K562 (cell line): ENCODE measurements at regions not wholly inside any gene's neighbourhood (a gene's known extent, or its start where the extent isn't known, plus 50 kb on each side); places are given as distances from the start of the nearest gene placed in this dataset.

Source experiments
- ATAC-seq: fragments of 200-7000 bp; cut with Tn5 transposase; 3 replicates; pipeline ENCODE4 v1.9.1; 2020; ENCODE audit warnings: moderate library complexity
- BruUV-seq: library from RNA; stranded (reverse); fragments of 400-500 nt; replicated peaks from 2 replicates; lab custom pipeline; 2021; lab: Mats Ljungman, UMichigan
- CTCF ChIA-PET: fragments of 300-600 bp; formaldehyde crosslinking; extraction: SDS; loops from one replicate; lab custom pipeline; 2021; ENCODE audit warnings: low intra/inter-chr PET ratio; lab: Yijun Ruan, JAX
- POLR2A ChIA-PET: fragments of 300-600, 350-650 bp; sonication (Branson Sonifier 250); formaldehyde crosslinking; extraction: SDS; loops from one replicate; lab custom pipeline; 2021; ENCODE audit warnings: antibody characterized with exemption, inconsistent platforms; lab: Yijun Ruan, JAX
- DNase-seq, 4 experiments: peaks; one replicate each; pipeline versions ENCODE4 v3.0.0 to v3.0.0-alpha.2; 2011 to 2018; ENCODE audit warnings: low spot score in 3 of 4, mixed read lengths in 3 of 4; ENCODE audit errors: extremely low read depth in 1 of 4
- FAIRE-seq: peaks from 2 replicates; lab custom pipeline; 2011; peaks lifted over from hg19 to GRCh38; lab: Jason Lieb, UNC
- H2AFZ ChIP-seq: 2 replicates; pipeline ENCODE4 v1.6.0; 2011; ENCODE audit warnings: low read depth, low read length, control low read depth, inconsistent platforms
- H3K27ac ChIP-seq: fragments of 200-600 bp; 3 replicates; pipeline ENCODE4 v1.8.0; 2011; ENCODE audit warnings: low read depth, mild to moderate bottlenecking, control low read depth, inconsistent platforms, low read length, moderate library complexity, mixed read lengths; ENCODE audit errors: extremely low read depth
- H3K27me3 ChIP-seq, 2 experiments: fragments of 300-600 bp in 1 of 2; 2 replicates in 1 of 2; 3 replicates in 1 of 2; pipeline versions ENCODE4 v1.6.0 to v1.8.0; 2011; ENCODE audit warnings: inconsistent platforms in 2 of 2, low read length in 2 of 2, mild to moderate bottlenecking in 1 of 2, mixed read lengths in 1 of 2, moderate library complexity in 1 of 2; ENCODE audit not compliant: control insufficient read depth in 2 of 2, insufficient read depth in 2 of 2
- H3K36me3 ChIP-seq: fragments of 300-600 bp; 3 replicates; pipeline ENCODE4 v1.8.0; 2011; ENCODE audit warnings: mild to moderate bottlenecking, low read length, inconsistent platforms; ENCODE audit not compliant: control insufficient read depth, insufficient read depth
- H3K4me1 ChIP-seq, 2 experiments: fragments of 200-600 bp in 1 of 2; replicated peaks in 1 of 2; 2 replicates in 1 of 2; 3 replicates in 1 of 2; pipeline versions ENCODE4 v1.5.1 to v1.8.0; 2011; ENCODE audit warnings: inconsistent platforms in 2 of 2, low read length in 2 of 2, mild to moderate bottlenecking in 1 of 2, mixed read lengths in 1 of 2, moderate library complexity in 1 of 2; ENCODE audit not compliant: control insufficient read depth in 2 of 2, insufficient read depth in 2 of 2
- H3K4me2 ChIP-seq: 2 replicates; pipeline ENCODE4 v1.6.1; 2011; ENCODE audit warnings: low read length, control low read depth, inconsistent platforms, mixed read lengths; ENCODE audit not compliant: insufficient read depth
- H3K4me3 ChIP-seq: fragments of 200-600 bp; sonication (generic), shearing (Covaris generic); 2 replicates; pipeline ENCODE4 v1.5.1; 2016; ENCODE audit warnings: control low read depth, inconsistent platforms
- H3K79me2 ChIP-seq: fragments of 200-600 bp; 3 replicates; pipeline ENCODE4 v1.8.0; 2011; ENCODE audit warnings: low read length, inconsistent platforms; ENCODE audit not compliant: control insufficient read depth, insufficient read depth
- H3K9ac ChIP-seq, 2 experiments: 2 replicates each; pipeline versions ENCODE4 v1.6.0 to v1.6.1; 2011; ENCODE audit warnings: low read depth in 2 of 2, low read length in 2 of 2, control low read depth in 1 of 2, inconsistent platforms in 1 of 2, mild to moderate bottlenecking in 1 of 2, mixed read lengths in 1 of 2; ENCODE audit not compliant: insufficient read depth in 1 of 2
- H3K9me1 ChIP-seq: one replicate; pipeline ENCODE4 v1.6.0; 2011; ENCODE audit warnings: inconsistent platforms, mild to moderate bottlenecking, low read length, moderate library complexity; ENCODE audit not compliant: control insufficient read depth, insufficient read depth
- H3K9me3 ChIP-seq: replicated peaks from 2 replicates; pipeline ENCODE4 v1.5.1; 2011; ENCODE audit warnings: low read depth, low read length, inconsistent platforms; ENCODE audit not compliant: control insufficient read depth, insufficient read depth
- H4K20me1 ChIP-seq: replicated peaks from 2 replicates; pipeline ENCODE4 v1.6.1; 2011; ENCODE audit warnings: low read length, inconsistent platforms, mixed read lengths; ENCODE audit not compliant: control insufficient read depth, insufficient read depth
- ILF3 ChIP-seq: fragments of 450-650 bp; IDR thresholded peaks from 2 replicates; pipeline ENCODE4 v1.6.1; 2018; ENCODE audit warnings: antibody characterized with exemption, mild to moderate bottlenecking, moderate library complexity, borderline replicate concordance
- PML ChIP-seq: IDR thresholded peaks from 2 replicates; pipeline ENCODE4 v1.6.1; 2012; ENCODE audit warnings: low read length, inconsistent platforms
- RCOR1 ChIP-seq, 2 experiments: IDR thresholded peaks; 2 replicates each; pipeline ENCODE4 v1.6.1; 2012; ENCODE audit warnings: low read depth in 2 of 2, low read length in 2 of 2, borderline replicate concordance in 1 of 2, improper control_type of control experiment in 1 of 2
- SIN3A ChIP-seq, 2 experiments: fragments of 150-350 bp in 1 of 2; IDR thresholded peaks; 2 replicates each; pipeline ENCODE4 v1.6.1; 2011 to 2016; ENCODE audit warnings: borderline replicate concordance in 2 of 2, low read depth in 2 of 2, low read length in 2 of 2, mild to moderate bottlenecking in 2 of 2, moderate library complexity in 2 of 2; ENCODE audit not compliant: control insufficient read depth in 1 of 2
- SMC3 ChIP-seq: conservative IDR thresholded peaks from 2 replicates; pipeline ENCODE4 v1.6.1; 2011; ENCODE audit warnings: low read depth, low read length, improper control_type of control experiment; ENCODE audit not compliant: insufficient read depth
- SNIP1 ChIP-seq: fragments of 450-650 bp; IDR thresholded peaks from 2 replicates; pipeline ENCODE4 v1.7.1; 2017; ENCODE audit warnings: low read depth, mild to moderate bottlenecking
- TAF1 ChIP-seq: IDR thresholded peaks from 2 replicates; pipeline ENCODE4 v1.6.1; 2011; ENCODE audit warnings: mild to moderate bottlenecking, low read length, moderate library complexity; ENCODE audit not compliant: insufficient read depth, control insufficient read depth, severe bottlenecking; ENCODE audit errors: extremely low read depth
- TAF15 ChIP-seq: fragments of 200-400 bp; formaldehyde crosslinking; IDR thresholded peaks from 2 replicates; pipeline ENCODE4 v1.6.1; 2017; ENCODE audit warnings: mild to moderate bottlenecking, low read depth, low read length, moderate library complexity
- WGBS: fragments of 100-300 bp; shearing (Covaris generic); methylation state at CpG from one replicate; pipeline ENCODE4 v1.1.6; 2016; ENCODE audit warnings: low coverage, mixed read lengths; ENCODE audit not compliant: insufficient coverage; ENCODE audit errors: missing lambda C conversion rate; 5-methylcytosine and 5-hydroxymethylcytosine counted together
- in situ Hi-C: fragments of 300-500 bp; cut with MboI; formaldehyde crosslinking; loops from 4 replicates; pipeline ENCODE4 v1.15.0; 2018; ENCODE audit warnings: inconsistent platforms, mixed read lengths
- intact Hi-C: fragments of 100-400 bp; cut with micrococcal nuclease; formaldehyde crosslinking; loops from 2 replicates; pipeline ENCODE4 v1.14.2; 2022
- TF ChIP-seq, protein P1 (sequence below): fragments of 250-450 bp; sonication (Bioruptor Pico); IDR thresholded peaks from 2 replicates; pipeline ENCODE4 v1.5.0; 2021; ENCODE audit warnings: mild to moderate bottlenecking, moderate library complexity
- TF ChIP-seq, protein P2 (sequence below): fragments of 250-450 bp; sonication (Bioruptor Pico); IDR thresholded peaks from 2 replicates; pipeline ENCODE4 v1.8.0; 2022; ENCODE audit warnings: moderate library complexity, mild to moderate bottlenecking, inconsistent platforms
- TF ChIP-seq, protein P3 (sequence below): sonication (generic); formaldehyde crosslinking; IDR thresholded peaks from 2 replicates; pipeline ENCODE4 v1.8.0; 2022; ENCODE audit warnings: mild to moderate bottlenecking, missing genetic modification reagents

DNA sequence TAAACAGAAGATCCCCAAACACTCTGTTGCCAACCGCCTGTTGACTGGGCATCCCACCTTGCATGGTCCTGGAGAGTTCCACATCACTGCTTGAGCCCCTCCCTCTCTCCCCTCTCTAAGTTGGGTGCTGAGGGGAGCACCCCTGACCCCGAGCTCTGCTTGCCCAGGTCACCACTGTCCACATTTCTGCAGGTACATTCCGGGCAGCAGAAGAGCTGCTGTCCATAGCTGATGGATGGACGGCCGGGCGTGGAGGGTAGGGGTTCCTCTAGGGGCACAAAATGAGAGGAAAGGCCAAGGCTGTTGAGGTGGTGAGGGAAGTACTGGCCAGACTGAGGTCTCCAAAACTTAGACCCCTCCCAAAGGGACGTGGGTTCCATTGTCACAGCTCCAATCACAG is 227.4 kb upstream of the PPP2R2D start:
- Histone ChIP-seq H3K9me1 (no peaks in the 10 kb centered on the region), H2AFZ (no peak overlapping the region), H3K9me3 (no peaks in the 10 kb centered on the region), H3K36me3 (no peaks in the 10 kb centered on the region), H3K4me1 (no peaks in the 10 kb centered on the region), H3K27ac (no peak overlapping the region), H3K27me3 (peaks cover 2 to 23% of the 10 kb centered on the region in 2 experiments; a peak in 2 of 5 replicates), H4K20me1 (no peaks in the 10 kb centered on the region), H3K4me3 (no peak overlapping the region), H3K9ac (no peak overlapping the region), H3K79me2 (no peaks in the 10 kb centered on the region), H3K4me2 (no peak overlapping the region)
- no TSS peak for BruUV-seq
- no peak for DNase-seq
- in situ Hi-C loops, result no loop called here
- FAIRE-seq, result no peak
- intact Hi-C loops, result no loop called here
- ATAC-seq, result no peak
- CTCF ChIA-PET, result no interaction called here
- POLR2A ChIA-PET, result no interaction called here
- WGBS, result 2% methylated on average over 7 of the region's 7 CpGs
- TF ChIP-seq, protein P1, sequence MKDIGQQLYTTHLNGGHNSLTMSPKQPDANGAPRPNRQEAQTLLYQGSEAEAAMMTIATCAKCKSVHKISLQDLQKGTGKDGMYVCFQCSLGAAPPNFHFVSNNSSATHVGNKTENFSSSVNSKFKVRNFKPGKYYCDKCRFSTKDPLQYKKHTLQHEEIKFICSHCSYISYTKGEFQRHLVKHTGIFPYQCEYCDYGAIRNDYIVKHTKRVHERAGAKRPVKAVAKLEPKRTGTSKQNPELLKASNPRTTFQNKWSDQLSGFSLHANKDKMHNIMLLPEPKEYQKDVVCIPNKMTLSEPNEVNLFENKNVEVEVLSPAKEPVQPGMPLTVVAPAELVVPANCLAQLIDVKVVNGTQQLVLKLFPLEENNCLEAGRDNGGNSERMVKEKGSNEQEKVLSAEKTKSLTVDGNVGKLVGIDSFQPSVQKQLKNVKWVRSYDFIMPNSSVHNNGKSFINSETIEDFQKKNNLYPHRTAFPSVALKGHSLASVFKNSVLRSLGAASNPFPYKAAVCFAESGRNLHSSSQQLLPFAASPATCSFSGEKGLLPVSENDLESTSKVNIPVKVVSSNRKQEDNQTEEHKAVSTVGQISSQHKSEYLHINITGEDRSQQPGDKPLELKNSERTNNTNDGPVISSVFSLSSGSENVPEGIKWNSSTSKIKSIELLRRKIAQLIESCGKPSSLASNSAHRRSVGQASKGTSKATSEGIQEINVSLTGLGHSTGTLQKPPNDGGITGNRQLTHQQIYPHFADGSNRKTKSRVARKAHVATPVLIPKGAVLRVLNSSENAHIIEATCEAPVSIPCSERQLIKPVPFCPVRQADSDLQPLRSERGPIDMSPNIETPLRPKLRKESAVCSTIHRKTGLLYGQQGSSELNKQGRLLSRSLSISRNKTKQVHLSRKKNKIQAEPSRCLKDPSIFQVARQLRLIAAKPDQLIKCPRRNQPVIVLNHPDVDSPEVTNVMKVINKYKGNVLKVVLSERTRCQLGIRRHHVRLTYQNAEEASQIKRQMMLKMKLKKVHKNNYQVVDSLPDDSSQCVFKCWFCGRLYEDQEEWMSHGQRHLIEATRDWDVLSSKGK (CRISPR knock-in tag), result no peak
- no peak for TF ChIP-seq SIN3A (IDR thresholded peaks at IDR 0.05; ENCODE audit: borderline replicate concordance in 2 of 2, control insufficient read depth in 1 of 2, low read depth in 2 of 2, low read length in 2 of 2)
- TF ChIP-seq TAF15, result no peak
- TF ChIP-seq SNIP1, result no peak
- TF ChIP-seq, protein P2, sequence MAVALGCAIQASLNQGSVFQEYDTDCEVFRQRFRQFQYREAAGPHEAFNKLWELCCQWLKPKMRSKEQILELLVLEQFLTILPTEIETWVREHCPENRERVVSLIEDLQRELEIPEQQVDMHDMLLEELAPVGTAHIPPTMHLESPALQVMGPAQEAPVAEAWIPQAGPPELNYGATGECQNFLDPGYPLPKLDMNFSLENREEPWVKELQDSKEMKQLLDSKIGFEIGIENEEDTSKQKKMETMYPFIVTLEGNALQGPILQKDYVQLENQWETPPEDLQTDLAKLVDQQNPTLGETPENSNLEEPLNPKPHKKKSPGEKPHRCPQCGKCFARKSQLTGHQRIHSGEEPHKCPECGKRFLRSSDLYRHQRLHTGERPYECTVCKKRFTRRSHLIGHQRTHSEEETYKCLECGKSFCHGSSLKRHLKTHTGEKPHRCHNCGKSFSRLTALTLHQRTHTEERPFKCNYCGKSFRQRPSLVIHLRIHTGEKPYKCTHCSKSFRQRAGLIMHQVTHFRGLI (CRISPR knock-in tag), result no peak
- TF ChIP-seq PML, result no peak
- no peak for TF ChIP-seq SMC3
- no peak for TF ChIP-seq RCOR1 (IDR thresholded peaks at IDR 0.05; ENCODE audit: borderline replicate concordance in 1 of 2, low read depth in 2 of 2, low read length in 2 of 2)
- no peak for TF ChIP-seq ILF3
- no peak for TF ChIP-seq TAF1
- TF ChIP-seq, protein P3, sequence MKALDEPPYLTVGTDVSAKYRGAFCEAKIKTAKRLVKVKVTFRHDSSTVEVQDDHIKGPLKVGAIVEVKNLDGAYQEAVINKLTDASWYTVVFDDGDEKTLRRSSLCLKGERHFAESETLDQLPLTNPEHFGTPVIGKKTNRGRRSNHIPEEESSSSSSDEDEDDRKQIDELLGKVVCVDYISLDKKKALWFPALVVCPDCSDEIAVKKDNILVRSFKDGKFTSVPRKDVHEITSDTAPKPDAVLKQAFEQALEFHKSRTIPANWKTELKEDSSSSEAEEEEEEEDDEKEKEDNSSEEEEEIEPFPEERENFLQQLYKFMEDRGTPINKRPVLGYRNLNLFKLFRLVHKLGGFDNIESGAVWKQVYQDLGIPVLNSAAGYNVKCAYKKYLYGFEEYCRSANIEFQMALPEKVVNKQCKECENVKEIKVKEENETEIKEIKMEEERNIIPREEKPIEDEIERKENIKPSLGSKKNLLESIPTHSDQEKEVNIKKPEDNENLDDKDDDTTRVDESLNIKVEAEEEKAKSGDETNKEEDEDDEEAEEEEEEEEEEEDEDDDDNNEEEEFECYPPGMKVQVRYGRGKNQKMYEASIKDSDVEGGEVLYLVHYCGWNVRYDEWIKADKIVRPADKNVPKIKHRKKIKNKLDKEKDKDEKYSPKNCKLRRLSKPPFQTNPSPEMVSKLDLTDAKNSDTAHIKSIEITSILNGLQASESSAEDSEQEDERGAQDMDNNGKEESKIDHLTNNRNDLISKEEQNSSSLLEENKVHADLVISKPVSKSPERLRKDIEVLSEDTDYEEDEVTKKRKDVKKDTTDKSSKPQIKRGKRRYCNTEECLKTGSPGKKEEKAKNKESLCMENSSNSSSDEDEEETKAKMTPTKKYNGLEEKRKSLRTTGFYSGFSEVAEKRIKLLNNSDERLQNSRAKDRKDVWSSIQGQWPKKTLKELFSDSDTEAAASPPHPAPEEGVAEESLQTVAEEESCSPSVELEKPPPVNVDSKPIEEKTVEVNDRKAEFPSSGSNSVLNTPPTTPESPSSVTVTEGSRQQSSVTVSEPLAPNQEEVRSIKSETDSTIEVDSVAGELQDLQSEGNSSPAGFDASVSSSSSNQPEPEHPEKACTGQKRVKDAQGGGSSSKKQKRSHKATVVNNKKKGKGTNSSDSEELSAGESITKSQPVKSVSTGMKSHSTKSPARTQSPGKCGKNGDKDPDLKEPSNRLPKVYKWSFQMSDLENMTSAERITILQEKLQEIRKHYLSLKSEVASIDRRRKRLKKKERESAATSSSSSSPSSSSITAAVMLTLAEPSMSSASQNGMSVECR (CRISPR knock-in tag), result no peak
